GM23338 (cell line): ENCODE measurements at regions not wholly inside any gene's neighbourhood (a gene's known extent, or its start where the extent isn't known, plus 50 kb on each side); places are given as distances from the start of the nearest gene placed in this dataset.

ENCODE experiments used
- ATAC-seq: fragments of 200-7000 bp; cut with Tn5 transposase; 3 replicates; pipeline ENCODE4 v1.9.1; 2020
- DNase-seq: peaks from one replicate; pipeline ENCODE4 v3.0.0-alpha.2; 2015; ENCODE audit warnings: low spot score
- H2AFZ ChIP-seq: fragments of 200-600 bp; sonication (generic); 2 replicates; pipeline ENCODE4 v1.8.0; 2016; ENCODE audit warnings: antibody characterized with exemption, mild to moderate bottlenecking, moderate library complexity
- H3F3A ChIP-seq: fragments of 200-600 bp; sonication (generic); replicated peaks from 2 replicates; pipeline ENCODE4 v1.8.0; 2017; ENCODE audit warnings: antibody characterized with exemption, mixed run types, low read depth
- H3K27ac ChIP-seq: fragments of 200-600 bp; sonication (generic); 2 replicates; pipeline ENCODE4 v1.6.1; 2016; ENCODE audit warnings: low read depth
- H3K27me3 ChIP-seq: fragments of 200-600 bp; sonication (generic); 2 replicates; pipeline ENCODE4 v1.8.0; 2016; ENCODE audit warnings: mild to moderate bottlenecking, mixed run types, moderate library complexity; ENCODE audit not compliant: insufficient read depth
- H3K36me3 ChIP-seq: fragments of 200-600 bp; sonication (generic); 2 replicates; pipeline ENCODE4 v1.8.0; 2016; ENCODE audit warnings: mild to moderate bottlenecking; ENCODE audit not compliant: insufficient read depth
- H3K4me1 ChIP-seq: fragments of 200-600 bp; sonication (generic); 2 replicates; pipeline ENCODE4 v1.8.0; 2016; ENCODE audit warnings: mild to moderate bottlenecking, moderate library complexity; ENCODE audit not compliant: insufficient read depth
- H3K4me2 ChIP-seq: fragments of 200-600 bp; sonication (generic); 2 replicates; pipeline ENCODE4 v1.7.1; 2017; ENCODE audit warnings: mixed run types
- H3K4me3 ChIP-seq: fragments of 200-600 bp; sonication (generic); 2 replicates; pipeline ENCODE4 v1.6.1; 2016; ENCODE audit warnings: mixed run types
- H3K79me2 ChIP-seq: fragments of 200-600 bp; sonication (generic); replicated peaks from 2 replicates; pipeline ENCODE4 v1.8.0; 2017; ENCODE audit warnings: mild to moderate bottlenecking; ENCODE audit not compliant: insufficient read depth
- H3K9me2 ChIP-seq: fragments of 200-600 bp; sonication (generic); 2 replicates; pipeline ENCODE4 v1.8.0; 2017; ENCODE audit not compliant: insufficient read depth
- H4K20me1 ChIP-seq: fragments of 200-600 bp; sonication (generic); replicated peaks from 2 replicates; pipeline ENCODE4 v1.8.0; 2017; ENCODE audit warnings: mild to moderate bottlenecking; ENCODE audit not compliant: insufficient read depth
- H3K27ac Mint-ChIP-seq: 2 replicates; pipeline ENCODE4 v1.8.0; 2020; ENCODE audit warnings: inconsistent platforms, mild to moderate bottlenecking, moderate library complexity, mixed read lengths
- H3K27me3 Mint-ChIP-seq: 3 replicates; pipeline ENCODE4 v1.8.0; 2022; ENCODE audit warnings: low read depth, mild to moderate bottlenecking, moderate library complexity, mixed read lengths, inconsistent platforms; ENCODE audit not compliant: insufficient read depth, poor library complexity
- H3K36me3 Mint-ChIP-seq: 3 replicates; pipeline ENCODE4 v1.8.0; 2021; ENCODE audit warnings: low read depth, mild to moderate bottlenecking, inconsistent platforms, moderate library complexity, mixed read lengths
- H3K4me1 Mint-ChIP-seq: 3 replicates; pipeline ENCODE4 v1.8.0; 2020; ENCODE audit warnings: mild to moderate bottlenecking, inconsistent platforms, mixed read lengths
- H3K4me3 Mint-ChIP-seq: 3 replicates; pipeline ENCODE4 v1.8.0; 2021; ENCODE audit warnings: moderate library complexity, mild to moderate bottlenecking, inconsistent platforms, mixed read lengths
- H3K9me3 Mint-ChIP-seq: 3 replicates; pipeline ENCODE4 v1.8.0; 2020; ENCODE audit warnings: moderate library complexity, mild to moderate bottlenecking, inconsistent platforms, mixed read lengths
- EZH2 ChIP-seq: fragments of 200-600 bp; sonication (generic); IDR thresholded peaks from one replicate; pipeline ENCODE4 v1.8.0; 2017; ENCODE audit warnings: antibody characterized with exemption, mild to moderate bottlenecking, low read depth; ENCODE audit not compliant: unreplicated experiment
- EZH2phosphoT487 ChIP-seq: fragments of 200-600 bp; sonication (generic); IDR thresholded peaks from one replicate; pipeline ENCODE4 v1.8.1; 2018; ENCODE audit warnings: antibody characterized with exemption; ENCODE audit not compliant: unreplicated experiment
- NANOG ChIP-seq: IDR thresholded peaks from 2 replicates; pipeline ENCODE4 v1.6.1; 2016; ENCODE audit warnings: antibody characterized with exemption, borderline replicate concordance
- STAT1 ChIP-seq: IDR thresholded peaks from one replicate; pipeline ENCODE4 v1.6.1; 2016; ENCODE audit warnings: antibody characterized with exemption; ENCODE audit not compliant: unreplicated experiment
- ZNF331 ChIP-seq: fragments of 250-450 bp; sonication (Bioruptor Pico); IDR thresholded peaks from 2 replicates; pipeline ENCODE4 v1.5.0; 2020; ENCODE audit warnings: low read depth, mild to moderate bottlenecking, moderate library complexity
- TF ChIP-seq, protein P1 (sequence below): IDR thresholded peaks from 2 replicates; pipeline ENCODE4 v1.6.1; 2016; ENCODE audit warnings: antibody characterized with exemption
- TF ChIP-seq, protein P2 (sequence below), 2 experiments: fragments of 200-600 bp in 1 of 2; sonication (generic) in 1 of 2; conservative IDR thresholded peaks; 2 replicates each; pipeline versions ENCODE4 v1.5.1 to v1.6.1; 2016 to 2017; ENCODE audit warnings: antibody characterized with exemption in 2 of 2, low read depth in 2 of 2, mild to moderate bottlenecking in 2 of 2, moderate library complexity in 1 of 2
- TF ChIP-seq, protein P3 (sequence below): fragments of 250-450 bp; sonication (Bioruptor Pico); IDR thresholded peaks from 2 replicates; pipeline ENCODE4 v1.5.0; 2020; ENCODE audit warnings: mild to moderate bottlenecking, moderate library complexity

DNA sequence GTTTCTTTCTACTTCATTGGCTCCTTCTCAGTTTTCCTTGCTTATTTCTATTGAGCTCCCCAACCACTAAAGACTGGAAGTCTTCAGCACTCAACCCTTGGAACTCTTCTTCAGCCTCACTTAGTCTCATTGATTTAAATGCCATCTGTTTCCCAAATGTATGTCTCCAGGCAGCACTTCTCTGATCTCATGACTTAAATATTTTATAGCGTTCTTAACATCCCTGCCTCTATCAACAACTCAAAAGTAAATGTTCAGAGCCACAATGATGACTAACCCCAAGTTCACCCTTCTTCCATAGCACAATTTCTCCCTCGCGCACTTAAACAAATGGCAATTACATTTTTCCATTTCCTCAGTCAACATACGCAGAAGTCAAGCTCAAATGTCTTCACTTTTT lies 1393.3 kb downstream of the ARAP2 start:
- DNase-seq (no peak), ATAC-seq (no peak)
- no peak overlapping the region for H3K4me3 Mint-ChIP-seq
- H3K27ac ChIP-seq, result no peak overlapping the region
- no peaks in the 10 kb centered on the region for H3K4me1 Mint-ChIP-seq
- H3K79me2 ChIP-seq, result no peaks in the 10 kb centered on the region
- TF ChIP-seq STAT1 (no peak), ZNF331 (CRISPR knock-in tag) (no peak), EZH2 (no peak), NANOG (no peak)
- TF ChIP-seq, protein P1, sequence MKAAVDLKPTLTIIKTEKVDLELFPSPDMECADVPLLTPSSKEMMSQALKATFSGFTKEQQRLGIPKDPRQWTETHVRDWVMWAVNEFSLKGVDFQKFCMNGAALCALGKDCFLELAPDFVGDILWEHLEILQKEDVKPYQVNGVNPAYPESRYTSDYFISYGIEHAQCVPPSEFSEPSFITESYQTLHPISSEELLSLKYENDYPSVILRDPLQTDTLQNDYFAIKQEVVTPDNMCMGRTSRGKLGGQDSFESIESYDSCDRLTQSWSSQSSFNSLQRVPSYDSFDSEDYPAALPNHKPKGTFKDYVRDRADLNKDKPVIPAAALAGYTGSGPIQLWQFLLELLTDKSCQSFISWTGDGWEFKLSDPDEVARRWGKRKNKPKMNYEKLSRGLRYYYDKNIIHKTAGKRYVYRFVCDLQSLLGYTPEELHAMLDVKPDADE, result no peak
- no peak overlapping the region for H3K4me2 ChIP-seq
- H3K36me3 Mint-ChIP-seq, result no peaks in the 10 kb centered on the region
- no peaks in the 10 kb centered on the region for H3K9me2 ChIP-seq
- no peaks in the 10 kb centered on the region for H3K27me3 Mint-ChIP-seq
- no peak overlapping the region for H3K4me3 ChIP-seq
- H3K27me3 ChIP-seq, result no peaks in the 10 kb centered on the region
- H3K4me1 ChIP-seq, result no peaks in the 10 kb centered on the region
- H3F3A ChIP-seq, result no peaks in the 10 kb centered on the region
- H4K20me1 ChIP-seq, result no peaks in the 10 kb centered on the region
- no peak overlapping the region for H2AFZ ChIP-seq
- no peaks in the 10 kb centered on the region for H3K9me3 Mint-ChIP-seq
- H3K36me3 ChIP-seq, result no peaks in the 10 kb centered on the region
- H3K27ac Mint-ChIP-seq, result no peak overlapping the region

DNA sequence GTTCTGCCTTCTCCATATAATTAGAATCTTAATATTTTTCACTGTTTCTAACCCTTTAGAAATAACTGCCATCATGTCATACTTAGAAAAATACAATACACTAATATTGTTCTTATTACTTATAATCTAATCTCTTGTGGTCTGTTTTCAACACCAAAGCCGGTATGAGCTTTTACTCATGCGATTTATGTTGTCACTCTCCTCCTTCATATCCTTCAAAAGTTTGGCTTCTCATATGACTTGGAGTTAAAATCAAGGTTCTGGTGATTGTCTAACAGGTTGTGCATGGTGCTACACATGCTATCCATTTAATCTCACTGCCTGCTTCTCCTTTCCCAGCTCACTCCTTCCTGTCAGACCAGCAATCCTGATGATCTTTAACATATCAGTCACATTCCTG lies 1392.9 kb downstream of the ARAP2 start:
- no peaks in the 10 kb centered on the region for H3K4me1 Mint-ChIP-seq
- H3K9me3 Mint-ChIP-seq, result no peaks in the 10 kb centered on the region
- Histone ChIP-seq H3K4me2 (no peak overlapping the region), H2AFZ (no peak overlapping the region), H3K36me3 (no peaks in the 10 kb centered on the region), H4K20me1 (no peaks in the 10 kb centered on the region), H3F3A (no peaks in the 10 kb centered on the region), H3K4me3 (no peak overlapping the region), H3K4me1 (no peaks in the 10 kb centered on the region), H3K79me2 (no peaks in the 10 kb centered on the region), H3K27ac (no peak overlapping the region), H3K27me3 (no peaks in the 10 kb centered on the region), H3K9me2 (no peaks in the 10 kb centered on the region)
- no peaks in the 10 kb centered on the region for H3K36me3 Mint-ChIP-seq
- H3K27ac Mint-ChIP-seq, result no peak overlapping the region
- no peak for DNase-seq
- no peaks in the 10 kb centered on the region for H3K27me3 Mint-ChIP-seq
- H3K4me3 Mint-ChIP-seq, result no peak overlapping the region
- no peak for ATAC-seq
- TF ChIP-seq, protein P2, sequence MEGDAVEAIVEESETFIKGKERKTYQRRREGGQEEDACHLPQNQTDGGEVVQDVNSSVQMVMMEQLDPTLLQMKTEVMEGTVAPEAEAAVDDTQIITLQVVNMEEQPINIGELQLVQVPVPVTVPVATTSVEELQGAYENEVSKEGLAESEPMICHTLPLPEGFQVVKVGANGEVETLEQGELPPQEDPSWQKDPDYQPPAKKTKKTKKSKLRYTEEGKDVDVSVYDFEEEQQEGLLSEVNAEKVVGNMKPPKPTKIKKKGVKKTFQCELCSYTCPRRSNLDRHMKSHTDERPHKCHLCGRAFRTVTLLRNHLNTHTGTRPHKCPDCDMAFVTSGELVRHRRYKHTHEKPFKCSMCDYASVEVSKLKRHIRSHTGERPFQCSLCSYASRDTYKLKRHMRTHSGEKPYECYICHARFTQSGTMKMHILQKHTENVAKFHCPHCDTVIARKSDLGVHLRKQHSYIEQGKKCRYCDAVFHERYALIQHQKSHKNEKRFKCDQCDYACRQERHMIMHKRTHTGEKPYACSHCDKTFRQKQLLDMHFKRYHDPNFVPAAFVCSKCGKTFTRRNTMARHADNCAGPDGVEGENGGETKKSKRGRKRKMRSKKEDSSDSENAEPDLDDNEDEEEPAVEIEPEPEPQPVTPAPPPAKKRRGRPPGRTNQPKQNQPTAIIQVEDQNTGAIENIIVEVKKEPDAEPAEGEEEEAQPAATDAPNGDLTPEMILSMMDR (conservative IDR thresholded peaks at IDR 0.05; ENCODE audit: low read depth in 2 of 2), result no peak
- TF ChIP-seq, protein P1, result no peak
- TF ChIP-seq EZH2phosphoT487, result no peak
- TF ChIP-seq STAT1, result no peak
- TF ChIP-seq, protein P3, sequence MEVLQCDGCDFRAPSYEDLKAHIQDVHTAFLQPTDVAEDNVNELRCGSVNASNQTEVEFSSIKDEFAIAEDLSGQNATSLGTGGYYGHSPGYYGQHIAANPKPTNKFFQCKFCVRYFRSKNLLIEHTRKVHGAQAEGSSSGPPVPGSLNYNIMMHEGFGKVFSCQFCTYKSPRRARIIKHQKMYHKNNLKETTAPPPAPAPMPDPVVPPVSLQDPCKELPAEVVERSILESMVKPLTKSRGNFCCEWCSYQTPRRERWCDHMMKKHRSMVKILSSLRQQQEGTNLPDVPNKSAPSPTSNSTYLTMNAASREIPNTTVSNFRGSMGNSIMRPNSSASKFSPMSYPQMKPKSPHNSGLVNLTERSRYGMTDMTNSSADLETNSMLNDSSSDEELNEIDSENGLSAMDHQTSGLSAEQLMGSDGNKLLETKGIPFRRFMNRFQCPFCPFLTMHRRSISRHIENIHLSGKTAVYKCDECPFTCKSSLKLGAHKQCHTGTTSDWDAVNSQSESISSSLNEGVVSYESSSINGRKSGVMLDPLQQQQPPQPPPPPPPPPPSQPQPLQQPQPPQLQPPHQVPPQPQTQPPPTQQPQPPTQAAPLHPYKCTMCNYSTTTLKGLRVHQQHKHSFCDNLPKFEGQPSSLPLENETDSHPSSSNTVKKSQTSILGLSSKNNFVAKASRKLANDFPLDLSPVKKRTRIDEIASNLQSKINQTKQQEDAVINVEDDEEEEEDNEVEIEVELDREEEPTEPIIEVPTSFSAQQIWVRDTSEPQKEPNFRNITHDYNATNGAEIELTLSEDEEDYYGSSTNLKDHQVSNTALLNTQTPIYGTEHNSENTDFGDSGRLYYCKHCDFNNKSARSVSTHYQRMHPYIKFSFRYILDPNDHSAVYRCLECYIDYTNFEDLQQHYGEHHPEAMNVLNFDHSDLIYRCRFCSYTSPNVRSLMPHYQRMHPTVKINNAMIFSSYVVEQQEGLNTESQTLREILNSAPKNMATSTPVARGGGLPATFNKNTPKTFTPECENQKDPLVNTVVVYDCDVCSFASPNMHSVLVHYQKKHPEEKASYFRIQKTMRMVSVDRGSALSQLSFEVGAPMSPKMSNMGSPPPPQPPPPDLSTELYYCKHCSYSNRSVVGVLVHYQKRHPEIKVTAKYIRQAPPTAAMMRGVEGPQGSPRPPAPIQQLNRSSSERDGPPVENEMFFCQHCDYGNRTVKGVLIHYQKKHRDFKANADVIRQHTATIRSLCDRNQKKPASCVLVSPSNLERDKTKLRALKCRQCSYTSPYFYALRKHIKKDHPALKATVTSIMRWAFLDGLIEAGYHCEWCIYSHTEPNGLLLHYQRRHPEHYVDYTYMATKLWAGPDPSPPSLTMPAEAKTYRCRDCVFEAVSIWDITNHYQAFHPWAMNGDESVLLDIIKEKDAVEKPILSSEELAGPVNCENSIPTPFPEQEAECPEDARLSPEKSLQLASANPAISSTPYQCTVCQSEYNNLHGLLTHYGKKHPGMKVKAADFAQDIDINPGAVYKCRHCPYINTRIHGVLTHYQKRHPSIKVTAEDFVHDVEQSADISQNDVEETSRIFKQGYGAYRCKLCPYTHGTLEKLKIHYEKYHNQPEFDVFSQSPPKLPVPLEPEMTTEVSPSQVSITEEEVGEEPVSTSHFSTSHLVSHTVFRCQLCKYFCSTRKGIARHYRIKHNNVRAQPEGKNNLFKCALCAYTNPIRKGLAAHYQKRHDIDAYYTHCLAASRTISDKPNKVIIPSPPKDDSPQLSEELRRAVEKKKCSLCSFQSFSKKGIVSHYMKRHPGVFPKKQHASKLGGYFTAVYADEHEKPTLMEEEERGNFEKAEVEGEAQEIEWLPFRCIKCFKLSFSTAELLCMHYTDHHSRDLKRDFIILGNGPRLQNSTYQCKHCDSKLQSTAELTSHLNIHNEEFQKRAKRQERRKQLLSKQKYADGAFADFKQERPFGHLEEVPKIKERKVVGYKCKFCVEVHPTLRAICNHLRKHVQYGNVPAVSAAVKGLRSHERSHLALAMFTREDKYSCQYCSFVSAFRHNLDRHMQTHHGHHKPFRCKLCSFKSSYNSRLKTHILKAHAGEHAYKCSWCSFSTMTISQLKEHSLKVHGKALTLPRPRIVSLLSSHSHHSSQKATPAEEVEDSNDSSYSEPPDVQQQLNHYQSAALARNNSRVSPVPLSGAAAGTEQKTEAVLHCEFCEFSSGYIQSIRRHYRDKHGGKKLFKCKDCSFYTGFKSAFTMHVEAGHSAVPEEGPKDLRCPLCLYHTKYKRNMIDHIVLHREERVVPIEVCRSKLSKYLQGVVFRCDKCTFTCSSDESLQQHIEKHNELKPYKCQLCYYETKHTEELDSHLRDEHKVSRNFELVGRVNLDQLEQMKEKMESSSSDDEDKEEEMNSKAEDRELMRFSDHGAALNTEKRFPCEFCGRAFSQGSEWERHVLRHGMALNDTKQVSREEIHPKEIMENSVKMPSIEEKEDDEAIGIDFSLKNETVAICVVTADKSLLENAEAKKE (CRISPR knock-in tag), result no peak
- TF ChIP-seq ZNF331 (CRISPR knock-in tag), result no peak
